ENCODE measurements at regions not wholly inside any gene's neighbourhood (a gene's known extent, or its start where the extent isn't known, plus 50 kb on each side); places are given as distances from the start of the nearest gene placed in this dataset.

DNA sequence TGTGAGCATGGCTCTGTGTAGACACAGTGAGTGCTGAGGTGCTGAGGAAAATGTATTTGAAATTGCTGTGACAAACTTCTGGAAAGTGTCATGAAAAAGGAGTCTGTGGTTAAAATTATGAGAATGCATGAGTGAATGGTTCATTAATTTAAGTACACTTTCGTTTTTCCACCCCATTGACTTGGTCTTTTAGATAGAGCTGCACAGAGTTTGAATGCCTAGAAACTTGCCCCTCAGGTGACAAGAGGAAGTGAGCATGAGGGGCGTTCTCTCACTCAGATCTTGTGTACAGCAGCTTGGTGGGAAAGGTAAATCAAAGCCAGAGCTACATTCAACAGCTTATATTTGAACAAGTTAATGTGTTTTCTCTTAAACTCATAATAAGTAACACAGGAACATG is 296.8 kb downstream of the WDR72 start:
- no peak for DNase-seq

DNA sequence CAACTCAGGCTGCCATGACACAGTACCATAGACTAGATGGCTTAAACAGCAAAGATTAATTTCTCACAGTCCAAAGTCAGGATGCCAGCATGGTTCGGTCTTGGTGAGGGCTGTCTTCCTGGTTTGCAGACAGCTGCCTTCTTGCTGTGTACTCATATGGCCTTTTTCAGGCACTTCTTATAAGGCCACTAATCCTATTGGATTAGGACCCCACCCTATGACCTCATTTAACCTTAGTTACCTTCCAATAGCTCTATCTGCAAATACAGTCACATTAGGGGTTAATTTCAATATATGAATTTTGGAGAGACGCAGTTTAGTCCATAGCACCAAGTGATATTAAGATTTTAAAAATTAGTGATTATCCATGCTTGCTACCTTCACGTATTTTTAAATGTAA is 297.8 kb downstream of the WDR72 start:
- DNase-seq, result no peak

GRCh38 chr15:53458736-53459135 is 300.7 kb downstream of the WDR72 start:
- no peak for DNase-seq

DNA sequence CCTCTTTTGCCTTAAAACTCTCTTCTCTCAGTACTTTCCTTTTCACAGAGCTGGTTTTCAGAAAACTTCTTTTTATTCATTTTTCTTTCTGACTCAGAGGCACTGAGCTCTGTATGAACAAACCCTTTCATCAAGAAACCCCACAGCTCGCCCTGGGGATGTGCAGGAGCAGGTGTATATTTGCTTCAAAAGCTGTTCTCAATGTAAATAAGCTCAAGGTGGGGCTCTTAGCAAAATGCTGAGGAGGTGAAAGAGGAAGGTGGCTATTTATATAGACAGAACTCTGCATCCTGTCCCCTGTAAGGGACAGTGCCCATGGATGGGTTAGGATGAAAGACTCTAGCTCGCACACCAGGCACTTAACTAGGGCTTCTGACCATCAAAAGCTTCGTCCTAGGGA is 302.0 kb downstream of the WDR72 start:
- no peak for DNase-seq

DNA sequence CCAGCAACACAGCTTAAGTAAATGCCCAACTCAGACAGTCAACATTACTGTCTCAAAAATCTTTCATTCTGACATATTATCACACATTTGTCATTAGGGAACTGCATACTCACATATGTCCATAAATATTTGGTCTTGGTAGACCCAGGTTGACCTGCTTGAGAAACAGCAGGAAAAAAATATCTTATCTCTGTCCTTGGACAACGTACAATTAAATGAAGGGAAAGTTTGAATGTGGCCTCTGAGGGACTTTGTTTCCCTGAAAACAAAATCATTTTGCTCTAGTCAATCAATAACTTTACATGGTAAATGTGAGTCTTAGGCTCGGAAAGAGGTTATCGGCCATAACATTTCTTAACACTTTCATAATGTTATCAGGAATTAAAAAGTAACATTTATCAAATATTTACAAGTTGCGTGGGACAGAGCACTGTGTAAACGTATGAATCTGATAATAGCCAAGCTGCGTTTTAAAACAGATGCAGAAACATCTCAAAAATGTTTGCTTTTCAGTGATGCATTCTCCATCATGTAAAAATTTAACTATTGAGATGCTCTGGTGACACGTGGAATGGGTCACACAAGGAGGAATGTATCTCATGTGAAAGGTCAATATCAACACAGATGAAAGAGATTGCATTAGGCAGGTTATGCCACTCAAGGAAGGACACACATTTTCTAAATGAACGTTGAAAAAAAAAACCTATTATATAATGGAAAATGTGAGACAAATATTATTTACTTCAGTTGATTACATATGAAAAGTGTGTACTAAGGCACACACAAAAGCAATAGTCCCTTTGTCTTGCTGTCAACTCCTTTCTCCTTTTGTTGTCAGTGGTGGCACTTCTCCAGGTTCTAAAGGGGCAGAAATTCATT is 304.4 kb downstream of the WDR72 start:
- DNase-seq, result no peak

DNA sequence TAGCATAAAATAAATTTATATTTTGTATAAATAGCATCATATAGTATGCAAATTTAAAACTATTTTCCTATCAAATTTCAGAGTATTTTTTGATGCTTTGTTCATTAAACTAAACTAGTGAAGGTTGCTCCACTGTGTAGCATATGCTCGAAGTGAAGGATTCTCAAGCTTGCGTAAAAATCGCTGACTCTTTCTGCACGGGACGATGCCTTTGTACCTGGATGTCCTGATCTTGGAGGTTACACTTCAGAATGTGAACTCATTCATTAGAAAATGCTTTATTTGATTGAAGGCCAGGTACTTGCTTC is 305.0 kb downstream of the WDR72 start:
- no peak for DNase-seq

DNA sequence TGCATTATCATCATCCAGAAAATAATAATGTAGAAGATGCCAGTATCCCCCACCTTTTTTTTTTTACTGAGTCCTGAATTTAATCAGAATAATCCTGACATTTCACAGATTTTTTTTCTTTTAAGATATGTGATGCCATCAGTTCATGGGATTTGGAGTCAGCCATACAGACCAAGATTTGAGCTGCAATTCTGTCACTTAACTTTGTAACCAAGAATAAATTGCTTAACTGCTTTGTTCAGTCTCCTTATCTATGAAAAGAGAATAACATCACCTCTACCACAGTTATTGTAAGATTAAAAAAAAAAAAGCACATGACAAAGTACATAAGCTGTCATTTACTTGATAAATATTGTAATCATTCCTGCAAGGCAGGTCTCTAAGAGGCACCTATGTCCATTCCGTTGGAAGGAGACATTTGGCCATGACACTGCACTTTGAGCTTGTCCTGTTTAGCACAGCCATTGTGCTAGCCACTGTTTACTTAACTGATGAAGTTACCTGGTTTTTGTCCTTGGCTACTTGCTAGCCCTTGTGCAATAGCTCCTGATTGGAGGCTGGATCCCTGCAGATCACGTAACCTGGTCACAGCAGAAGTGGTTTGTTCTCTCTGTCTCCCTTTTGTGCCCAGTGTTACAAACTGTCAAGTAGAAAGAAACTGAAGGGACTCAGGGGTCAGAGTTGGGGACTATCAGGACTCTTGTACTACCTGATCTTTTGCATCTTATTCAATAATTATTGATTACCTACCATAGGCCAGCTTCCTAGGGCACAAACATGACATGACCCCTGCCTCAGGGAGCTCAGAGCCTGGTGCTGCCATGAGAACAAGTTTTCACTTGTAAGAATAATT is 306.0 kb downstream of the WDR72 start:
- DNase-seq, result no peak

DNA sequence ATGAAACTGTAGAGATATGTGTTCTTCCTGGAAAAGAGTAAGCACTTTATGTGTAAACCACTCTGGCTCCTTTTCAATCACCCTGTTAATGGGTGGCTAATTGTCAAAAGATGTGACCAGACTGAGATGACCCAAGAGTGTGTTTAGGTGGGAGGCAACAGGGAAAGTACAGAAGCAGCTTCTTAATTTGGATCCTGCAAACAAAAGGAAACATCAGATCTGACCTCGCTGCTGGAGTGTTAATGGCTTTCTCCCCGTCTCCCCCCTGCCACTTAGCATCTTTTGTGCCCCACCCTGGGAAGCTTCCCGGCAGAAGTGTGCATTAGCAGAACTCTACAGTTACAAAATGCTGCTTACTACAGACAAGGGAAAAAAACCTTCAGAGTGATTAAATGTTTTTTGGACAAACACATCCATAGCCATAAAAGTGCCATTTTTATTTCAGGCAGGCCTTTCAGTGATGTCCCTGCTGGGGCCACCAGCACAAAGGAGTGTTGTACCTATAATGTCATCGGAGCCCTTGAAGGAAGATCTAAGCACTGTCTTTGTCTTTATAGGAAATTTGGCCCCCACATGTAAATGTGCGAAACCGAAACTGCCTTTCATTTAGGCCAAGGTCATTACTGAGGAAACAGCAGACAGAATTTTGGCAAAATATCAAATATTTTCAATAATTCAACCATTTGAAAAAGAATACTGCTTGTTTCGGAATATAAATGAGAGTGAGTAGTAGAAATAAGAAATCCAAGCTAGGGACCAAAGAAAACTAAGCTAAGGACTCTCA is 311.0 kb downstream of the WDR72 start:
- no peak for DNase-seq

DNA sequence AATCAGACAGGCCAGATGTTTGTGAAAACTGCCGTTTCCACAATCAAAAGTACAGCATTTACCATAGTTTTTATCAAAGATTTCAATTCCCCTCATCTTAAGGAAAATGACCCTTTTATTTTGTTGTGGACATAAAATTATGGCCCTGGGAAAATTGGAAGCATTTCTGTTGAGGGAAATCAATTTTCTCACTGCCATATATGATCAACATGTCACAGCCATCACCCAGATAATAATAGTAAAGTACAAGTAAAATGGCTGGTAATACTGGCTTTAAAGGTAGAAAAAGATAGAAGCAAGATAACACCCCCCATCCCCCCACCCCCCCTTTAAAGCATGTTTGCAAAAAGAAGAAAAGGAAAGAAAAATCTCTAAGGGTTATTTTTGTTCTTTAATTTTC is 311.7 kb downstream of the WDR72 start:
- no peak for DNase-seq

DNA sequence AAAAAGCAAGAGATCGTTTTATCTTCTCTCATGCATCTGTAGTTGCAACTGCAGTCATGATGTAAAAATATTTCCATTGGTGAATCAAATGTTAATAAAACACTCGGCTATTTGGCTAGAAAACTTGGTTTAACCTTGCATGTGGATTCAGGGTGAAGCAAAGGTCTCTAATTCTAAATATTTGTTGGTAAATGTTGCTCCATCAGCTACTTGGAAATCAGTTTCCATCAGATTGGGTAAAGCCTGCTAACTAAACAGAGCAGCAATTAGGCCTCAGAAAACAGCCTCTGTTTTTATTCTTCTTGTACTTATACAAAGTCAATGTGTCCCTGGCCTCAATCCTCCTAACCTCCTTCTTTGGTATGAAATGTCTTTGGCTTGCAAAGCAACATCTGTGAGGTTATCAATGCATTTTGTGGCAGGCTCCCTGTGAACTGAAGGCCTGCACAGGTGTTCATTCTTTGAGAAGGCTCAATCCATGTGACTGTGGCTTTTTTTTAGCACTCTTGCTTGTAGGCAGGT is 312.3 kb downstream of the WDR72 start:
- DNase-seq, result no peak

GRCh38 chr15:53446376-53446775 is 313.1 kb downstream of the WDR72 start:
- no peak for DNase-seq

DNA sequence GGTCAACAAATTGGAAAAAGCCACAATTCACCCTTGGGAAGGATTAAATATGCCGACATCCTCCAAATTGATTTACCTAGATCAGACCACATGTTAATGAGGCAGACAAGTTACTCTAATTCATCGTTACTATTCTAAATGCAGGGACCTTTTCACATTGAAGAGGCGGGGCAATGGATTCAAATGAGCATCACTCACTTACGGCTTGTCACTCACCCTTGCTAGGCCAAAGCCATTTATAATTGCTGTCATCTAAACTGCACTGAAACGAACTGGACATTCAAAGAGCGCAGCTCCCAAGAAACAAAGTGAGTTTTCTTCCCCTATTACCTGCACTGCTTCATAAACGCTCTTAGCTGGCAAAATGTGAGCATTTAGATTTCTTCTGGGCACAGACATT is 313.9 kb downstream of the WDR72 start:
- DNase-seq, result no peak

DNA sequence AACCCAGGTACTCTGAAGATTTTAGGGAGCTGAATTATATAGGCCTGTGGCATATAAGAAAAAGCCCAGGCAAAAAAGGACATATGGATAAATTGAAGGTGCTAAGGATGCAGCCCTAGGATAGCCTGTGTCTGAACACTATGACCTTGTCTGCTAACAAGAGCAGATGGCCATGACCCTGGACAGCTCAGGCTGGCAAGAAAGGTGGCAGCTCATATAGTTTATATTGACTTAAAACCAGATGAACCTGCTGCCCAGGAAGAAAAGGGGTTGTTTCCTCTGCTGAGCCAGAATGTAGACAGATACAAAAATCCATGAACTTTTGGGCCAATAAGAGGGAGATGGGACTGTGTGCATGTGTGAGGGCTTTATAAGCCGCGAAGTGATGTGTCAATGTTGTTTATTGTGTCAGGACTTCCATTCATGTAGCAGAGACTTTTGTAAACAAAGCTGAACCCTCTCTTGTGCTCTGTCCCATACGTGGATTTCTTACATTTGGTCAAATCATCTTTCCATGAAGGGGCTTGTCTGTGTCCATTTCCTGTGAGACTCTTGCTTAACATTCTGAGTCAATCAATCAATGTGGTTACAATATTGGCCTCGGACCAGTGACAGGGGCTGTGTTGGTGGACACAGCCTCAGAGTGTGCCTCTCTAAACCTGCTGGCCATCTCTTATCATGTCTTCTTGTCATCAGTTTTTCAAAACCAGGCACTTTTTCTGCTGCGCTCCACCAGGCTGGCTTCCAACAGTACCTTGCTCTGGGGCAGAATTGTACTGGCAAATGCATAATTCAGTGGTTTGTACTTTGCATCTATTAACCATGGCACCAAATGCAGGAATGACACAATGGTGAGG is 321.2 kb downstream of the WDR72 start:
- no peak for DNase-seq

GRCh38 chr15:53437366-53437765 is 322.1 kb downstream of the WDR72 start:
- no peak for DNase-seq

GRCh38 chr15:53434174-53434678 is 325.2 kb downstream of the WDR72 start:
- no peak for DNase-seq

GRCh38 chr15:53416219-53416940 is 343.1 kb downstream of the WDR72 start:
- DNase-seq, result no peak

- DNase-seq, result no peak
These were observed 345.3 kb downstream of the WDR72 start for GRCh38 chr15:53414167-53414566.

DNA sequence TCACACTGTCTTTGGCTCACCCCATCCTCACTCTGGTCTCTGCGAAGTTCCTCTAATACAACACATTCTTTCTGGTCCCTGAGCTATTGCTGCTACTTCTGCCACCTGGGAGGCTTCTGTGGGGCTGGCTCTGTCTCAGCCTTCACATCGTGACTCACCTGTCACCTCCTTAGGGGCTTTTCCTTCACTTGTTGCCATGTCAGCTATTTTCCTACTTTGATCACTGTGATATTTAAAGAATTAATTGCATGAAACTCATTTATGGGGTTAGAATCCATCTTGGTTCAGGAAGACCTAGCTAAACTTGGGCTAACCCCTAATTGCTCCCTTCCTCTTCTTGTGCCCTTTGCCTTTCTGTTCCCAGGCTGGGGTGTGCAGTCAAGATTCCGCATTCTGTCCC is 346.9 kb downstream of the WDR72 start:
- no peak for DNase-seq

DNA sequence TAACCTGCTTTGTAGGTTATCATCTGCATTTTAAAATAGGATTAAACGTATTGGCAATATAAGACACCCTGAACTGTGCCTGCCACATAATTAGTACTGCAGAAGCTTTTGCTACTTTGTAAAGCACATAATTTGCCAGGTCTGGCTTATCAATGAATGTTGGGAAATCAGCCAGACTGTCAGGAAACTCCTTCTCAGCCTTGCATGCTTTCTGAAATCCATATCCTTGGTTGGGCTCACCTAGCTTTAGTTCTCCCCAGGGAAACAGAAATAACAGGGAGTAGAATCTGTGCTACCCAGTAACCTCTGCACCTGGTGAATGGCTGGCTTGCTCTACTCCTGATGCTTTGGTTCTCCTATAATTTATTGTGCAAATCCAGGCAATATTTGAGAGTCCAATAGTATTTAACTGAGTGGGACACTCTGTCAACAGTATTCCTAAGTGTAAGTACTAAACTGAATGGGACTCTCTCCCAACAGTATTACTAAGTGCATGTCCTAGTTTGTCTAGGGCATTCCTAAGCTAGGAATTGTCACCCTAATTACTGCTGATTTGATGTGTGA is 354.5 kb downstream of the WDR72 start:
- no peak for DNase-seq

- DNase-seq, result no peak
These were observed 358.0 kb downstream of the WDR72 start for GRCh38 chr15:53401503-53401902.

DNA sequence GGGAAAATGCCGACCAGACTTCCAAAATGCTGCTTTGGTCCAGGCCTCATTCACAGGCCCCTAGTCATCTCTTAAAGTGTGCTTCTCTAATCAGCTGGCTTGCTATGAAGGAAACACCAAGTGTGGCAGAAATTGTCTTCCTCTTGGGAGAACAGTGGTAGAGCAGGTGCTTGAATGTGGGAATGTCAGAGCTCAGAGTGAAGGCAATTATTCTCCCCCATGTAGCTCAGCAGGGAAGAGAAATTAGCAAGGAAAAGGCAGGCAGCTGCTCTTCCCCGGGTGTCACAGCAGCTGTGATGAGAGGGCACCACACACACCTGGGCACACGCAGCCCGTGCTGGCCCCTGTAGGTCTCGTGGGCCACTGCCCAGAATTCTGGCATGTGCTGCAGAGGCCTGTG is 358.5 kb downstream of the WDR72 start:
- no peak for DNase-seq

Measured in GDM1 (cell line).